ENCODE measurements at regions not wholly inside any gene's neighbourhood (a gene's known extent, or its start where the extent isn't known, plus 50 kb on each side); places are given as distances from the start of the nearest gene placed in this dataset.

DNA sequence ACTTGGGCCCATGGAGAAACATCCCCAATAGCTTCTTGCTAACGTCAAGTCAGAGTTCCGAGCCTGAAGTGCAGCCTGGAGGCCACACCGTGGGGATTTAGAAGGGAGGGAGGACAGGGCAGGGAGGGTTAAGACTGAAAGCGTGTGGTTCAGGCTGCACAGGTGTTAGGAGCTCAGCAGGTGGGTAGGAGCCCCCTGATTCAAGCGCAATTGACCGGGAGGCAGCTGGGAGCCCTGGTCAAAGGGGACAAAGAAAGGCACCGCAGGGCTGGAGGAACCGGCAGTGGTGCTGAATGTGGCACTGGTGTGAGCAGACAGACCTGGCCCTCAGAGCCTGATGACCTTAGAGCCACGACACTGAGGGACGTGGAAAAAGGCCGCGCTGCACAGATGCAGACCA is 149.6 kb downstream of the TMEM18 start:
- TF ChIP-seq, protein P1, sequence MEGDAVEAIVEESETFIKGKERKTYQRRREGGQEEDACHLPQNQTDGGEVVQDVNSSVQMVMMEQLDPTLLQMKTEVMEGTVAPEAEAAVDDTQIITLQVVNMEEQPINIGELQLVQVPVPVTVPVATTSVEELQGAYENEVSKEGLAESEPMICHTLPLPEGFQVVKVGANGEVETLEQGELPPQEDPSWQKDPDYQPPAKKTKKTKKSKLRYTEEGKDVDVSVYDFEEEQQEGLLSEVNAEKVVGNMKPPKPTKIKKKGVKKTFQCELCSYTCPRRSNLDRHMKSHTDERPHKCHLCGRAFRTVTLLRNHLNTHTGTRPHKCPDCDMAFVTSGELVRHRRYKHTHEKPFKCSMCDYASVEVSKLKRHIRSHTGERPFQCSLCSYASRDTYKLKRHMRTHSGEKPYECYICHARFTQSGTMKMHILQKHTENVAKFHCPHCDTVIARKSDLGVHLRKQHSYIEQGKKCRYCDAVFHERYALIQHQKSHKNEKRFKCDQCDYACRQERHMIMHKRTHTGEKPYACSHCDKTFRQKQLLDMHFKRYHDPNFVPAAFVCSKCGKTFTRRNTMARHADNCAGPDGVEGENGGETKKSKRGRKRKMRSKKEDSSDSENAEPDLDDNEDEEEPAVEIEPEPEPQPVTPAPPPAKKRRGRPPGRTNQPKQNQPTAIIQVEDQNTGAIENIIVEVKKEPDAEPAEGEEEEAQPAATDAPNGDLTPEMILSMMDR (IDR thresholded peaks at IDR 0.05 in 2 of 3, conservative IDR thresholded peaks at IDR 0.05 in 1 of 3; ENCODE audit: control insufficient read depth in 2 of 3, extremely low read depth in 1 of 3, insufficient read depth in 1 of 3, low read depth in 3 of 3, low read length in 3 of 3), result no peak
- TF ChIP-seq SMAD1 (IDR thresholded peaks at IDR 0.05; ENCODE audit: low read depth, partially characterized antibody), result no peak
- no peak for TF ChIP-seq CHD2 (IDR thresholded peaks at IDR 0.05; ENCODE audit: borderline replicate concordance, low read depth, low read length)
- TF ChIP-seq YY1 (IDR thresholded peaks at IDR 0.05; ENCODE audit: low read depth, low read length), result no peak
- no peak for TF ChIP-seq POLR2AphosphoS5 (IDR thresholded peaks at IDR 0.05; ENCODE audit: low read length)

All from GM12878 (cell line).